Posterior cingulate gyrus (tissue), 11 donors: ENCODE measurements at regions not wholly inside any gene's neighbourhood (a gene's known extent, or its start where the extent isn't known, plus 50 kb on each side); places are given as distances from the start of the nearest gene placed in this dataset.
"Not testable (repeated sequence)": the region's sequence is repeated elsewhere in the genome, so short reads cannot be mapped to it uniquely, and the experiment has no call there.

Experiments
- DNase-seq, 10 donors: peaks; one replicate each; pipeline versions ENCODE4 v3.0.0 to v3.0.0-alpha.2; 2020 to 2021; ENCODE audit warnings: mixed read lengths in 3 of 10
- intact Hi-C: fragments of 100-400 bp; cut with DNase I; formaldehyde crosslinking; loops from one replicate; pipeline ENCODE4 v1.15.1; 2023

DNA sequence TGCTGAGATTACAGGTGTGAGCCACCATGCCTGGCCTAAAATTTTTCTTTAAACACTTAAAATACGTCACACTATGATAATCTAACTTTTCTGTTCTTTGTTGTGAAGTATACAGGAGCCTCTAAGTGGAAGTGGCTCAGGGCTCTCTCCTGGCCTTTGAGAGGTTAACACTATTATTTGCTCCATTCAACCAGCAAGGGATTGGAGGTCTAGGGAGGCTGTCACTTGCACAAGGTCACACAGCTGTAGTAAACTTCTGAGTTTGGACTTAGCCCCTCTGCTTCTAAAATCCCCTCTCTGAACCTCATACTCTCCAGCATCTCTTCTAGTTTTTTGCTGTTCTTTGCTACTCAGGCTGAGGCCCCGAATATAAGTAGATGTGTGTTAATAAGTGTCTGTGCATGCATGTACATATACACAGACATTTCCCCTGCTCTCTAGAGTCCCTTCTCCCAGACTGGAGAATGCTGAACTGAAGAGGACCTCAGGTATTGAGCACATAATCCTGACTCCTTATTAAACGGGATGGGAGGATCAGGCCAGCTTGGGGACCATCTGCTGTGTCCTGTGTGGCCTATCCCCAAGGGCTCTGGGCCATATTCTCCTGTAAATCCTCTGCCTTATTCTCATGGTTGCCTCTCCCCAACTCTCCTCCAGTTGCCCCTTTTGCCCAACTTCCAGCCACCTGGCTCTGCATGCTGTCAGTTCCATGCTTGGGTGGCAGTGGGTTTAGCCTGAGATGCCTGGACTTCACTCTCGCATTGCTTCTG is 87.0 kb upstream of the SPRY4 start:
- no peak for DNase-seq
- intact Hi-C loops, result no loop called here

DNA sequence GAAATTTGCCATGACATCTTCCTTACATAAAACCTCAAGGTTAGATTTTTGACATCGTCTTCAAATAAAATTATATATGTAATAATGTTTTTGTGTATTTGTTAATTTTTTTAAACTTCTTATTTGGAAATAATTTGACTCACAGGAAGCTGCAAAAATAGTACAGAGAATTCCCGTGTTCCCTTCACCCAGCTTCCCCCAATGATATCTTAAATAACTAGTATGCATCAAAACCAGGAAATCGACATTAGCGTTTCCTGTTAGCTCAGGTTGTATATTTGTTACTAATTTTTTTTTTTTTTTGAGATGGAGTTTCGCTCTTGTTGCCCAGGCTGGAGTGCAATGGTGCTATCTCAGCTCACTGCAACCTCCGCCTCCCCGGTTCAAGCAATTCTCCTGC is 86.3 kb upstream of the SPRY4 start:
- DNase-seq, result no peak
- intact Hi-C loops, result no loop called here

DNA sequence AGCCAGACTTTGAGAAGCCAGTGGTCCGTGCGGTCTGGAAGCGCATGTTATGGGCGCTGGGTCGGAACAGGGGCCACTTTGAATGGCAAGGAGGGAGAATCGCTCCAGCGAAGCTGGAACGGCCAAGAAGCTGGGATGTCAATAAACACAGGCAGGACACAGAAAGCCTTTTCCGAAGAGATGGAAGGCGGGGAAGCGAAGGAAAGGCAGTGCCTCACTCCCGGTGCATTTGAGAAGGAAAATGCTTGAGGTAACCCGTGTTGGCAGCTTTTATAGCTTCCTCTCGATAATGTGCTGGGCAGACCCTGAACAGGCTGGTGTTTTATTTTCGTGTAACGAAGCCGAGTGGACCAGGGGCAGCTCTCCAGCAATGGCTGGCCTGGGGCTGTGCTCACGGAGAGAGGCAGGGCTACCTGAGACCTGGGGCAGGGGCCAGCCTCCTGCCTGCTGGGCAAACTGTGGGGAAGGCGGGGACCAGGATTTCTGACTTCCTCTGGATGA is 84.2 kb upstream of the SPRY4 start:
- intact Hi-C loops, result no loop called here

DNA sequence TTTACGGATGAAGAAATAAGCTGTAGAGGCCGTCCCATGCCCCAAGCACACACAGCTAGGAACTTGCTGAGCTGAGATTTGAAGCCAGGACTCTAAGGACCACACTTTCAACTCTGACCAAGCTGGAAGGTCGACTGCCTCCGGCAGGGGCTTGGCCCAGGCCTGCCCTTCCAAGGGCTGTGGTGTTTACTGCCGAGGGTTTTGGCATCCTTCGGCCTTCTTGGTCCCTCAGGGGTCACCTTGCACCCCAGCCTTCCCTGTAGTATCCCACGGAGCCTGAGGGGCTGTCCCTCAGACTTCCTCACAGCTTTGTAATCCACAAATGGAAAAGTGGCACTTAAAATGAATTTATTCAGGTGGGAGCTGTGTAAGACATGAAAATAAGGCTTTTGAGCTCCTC is 83.7 kb upstream of the SPRY4 start:
- no peak for DNase-seq
- intact Hi-C loops, result no loop called here

More for the DNA sequence above, 84.2 kb upstream of the SPRY4 start:
- DNase-seq, result no peak

DNA sequence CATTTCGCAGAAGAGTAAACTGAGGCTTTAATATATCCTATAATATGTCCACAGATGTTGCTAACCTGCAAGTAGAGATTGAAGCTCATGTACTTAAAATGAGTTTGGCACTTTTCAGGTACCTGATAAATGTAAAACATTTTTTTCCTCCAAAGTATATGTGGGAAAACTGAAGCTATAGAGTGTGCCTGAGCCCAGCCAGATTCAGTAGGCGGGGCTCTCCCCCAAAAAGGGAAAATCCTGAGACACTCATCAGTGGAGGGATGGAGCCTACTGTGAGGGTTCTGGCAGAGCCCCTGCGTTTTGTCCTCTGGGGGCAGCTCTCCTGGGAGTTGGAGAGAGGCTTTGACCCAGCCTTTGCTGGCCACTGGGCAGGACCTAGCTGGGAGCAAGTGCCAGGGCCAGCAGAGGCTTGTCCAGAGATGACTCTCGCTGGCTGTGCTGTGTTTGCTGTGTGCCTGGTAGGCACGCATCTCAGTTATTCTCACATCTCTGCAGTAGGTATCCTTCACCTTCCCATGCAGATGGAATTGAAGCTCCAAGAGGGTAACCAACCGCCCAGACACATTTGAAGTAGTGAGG is 81.1 kb upstream of the SPRY4 start:
- DNase-seq, result no peak
- intact Hi-C loops, result no loop called here

DNA sequence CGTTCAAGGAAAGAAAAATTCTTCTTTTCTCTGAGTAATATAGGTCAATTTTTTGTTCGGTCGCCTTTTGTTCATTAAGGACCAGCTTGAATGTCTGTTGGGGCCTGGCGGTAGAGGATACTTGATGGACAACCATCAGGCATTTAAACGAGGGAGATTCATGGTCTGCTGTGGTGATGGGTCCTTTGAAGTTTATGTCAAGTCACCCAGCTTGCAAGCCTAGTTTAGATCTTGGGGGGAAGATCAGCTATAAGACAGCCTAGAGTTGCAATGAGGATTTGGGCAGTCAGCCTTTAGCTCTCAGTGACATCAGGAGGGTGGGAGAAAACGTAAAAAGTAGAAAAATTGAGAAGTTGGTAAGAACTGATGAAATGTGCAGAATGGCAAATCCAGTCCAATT is 80.2 kb upstream of the SPRY4 start:
- no peak for DNase-seq
- intact Hi-C loops, result no loop called here

DNA sequence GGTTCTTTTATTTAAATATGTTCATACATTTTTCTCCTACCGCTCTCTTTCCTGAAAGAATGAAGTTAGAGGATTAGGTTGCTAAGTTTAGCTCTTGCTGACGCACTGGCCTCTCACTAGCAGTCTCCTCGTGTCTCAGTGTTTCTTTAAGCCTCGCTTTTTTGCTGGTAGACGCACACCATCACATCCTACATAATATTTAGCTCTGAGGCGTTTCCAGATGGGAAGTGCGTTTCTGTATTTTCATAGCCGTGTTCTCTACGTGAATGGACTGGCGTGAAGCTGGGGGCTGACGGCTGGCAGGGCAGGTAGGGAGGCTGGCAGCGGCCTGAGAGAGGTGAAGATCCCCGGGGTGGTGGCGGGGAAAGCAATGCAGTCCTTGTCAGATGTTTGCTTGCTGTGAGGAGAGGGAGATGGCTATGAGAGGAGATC is 79.2 kb upstream of the SPRY4 start:
- intact Hi-C loops, result no loop called here
- peak in 1 of 10 donors; percentile 71 for DNase-seq

DNA sequence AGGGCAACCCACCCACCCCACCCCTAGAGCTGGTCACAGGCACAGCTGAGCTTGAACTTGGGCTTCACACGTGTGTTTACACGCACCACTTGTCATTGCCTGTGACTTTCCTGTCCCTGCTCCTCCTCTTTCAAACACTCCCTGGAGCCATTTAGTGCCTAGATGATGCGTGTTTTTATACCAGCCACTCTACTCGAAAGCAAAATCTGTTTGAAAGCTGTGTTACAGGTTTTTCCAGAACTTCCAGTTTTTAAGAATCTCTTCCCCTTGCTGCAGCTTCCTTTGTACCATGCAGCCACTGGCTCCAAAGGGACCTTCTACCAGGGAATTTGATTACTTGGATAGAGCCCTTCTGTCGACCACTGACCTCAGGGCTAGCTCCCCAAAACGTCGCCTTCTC is 78.8 kb upstream of the SPRY4 start:
- no peak for DNase-seq
- intact Hi-C loops, result no loop called here

DNA sequence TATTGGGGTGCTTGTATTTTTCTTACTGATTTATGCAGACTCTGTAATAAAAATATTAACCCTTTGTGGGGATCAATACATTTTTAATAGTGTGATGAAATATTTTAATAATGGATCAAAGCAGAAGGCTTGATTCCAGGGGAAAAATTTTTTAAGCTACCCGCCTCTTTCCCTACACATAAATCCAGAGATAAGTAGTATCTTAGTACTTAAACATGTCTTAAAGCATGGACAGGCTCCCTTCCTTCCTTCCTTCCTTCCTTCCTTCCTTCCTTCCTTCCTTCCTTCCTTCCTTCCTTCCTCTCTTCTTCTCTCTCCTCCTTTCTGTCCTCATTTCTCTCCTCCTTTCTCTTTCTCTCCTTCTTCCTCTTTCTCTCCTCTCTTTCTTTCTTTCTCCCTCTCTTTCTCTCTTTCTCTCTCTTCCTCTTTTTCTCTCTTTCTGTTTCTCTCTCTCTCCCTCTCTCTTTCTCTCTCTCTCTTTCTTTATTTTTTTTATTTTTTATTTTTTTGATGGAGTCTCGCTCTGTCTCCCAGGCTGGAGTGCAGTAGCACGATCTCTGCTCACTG is 78.0 kb upstream of the SPRY4 start:
- DNase-seq, result no peak
- intact Hi-C loops, result no loop called here

DNA sequence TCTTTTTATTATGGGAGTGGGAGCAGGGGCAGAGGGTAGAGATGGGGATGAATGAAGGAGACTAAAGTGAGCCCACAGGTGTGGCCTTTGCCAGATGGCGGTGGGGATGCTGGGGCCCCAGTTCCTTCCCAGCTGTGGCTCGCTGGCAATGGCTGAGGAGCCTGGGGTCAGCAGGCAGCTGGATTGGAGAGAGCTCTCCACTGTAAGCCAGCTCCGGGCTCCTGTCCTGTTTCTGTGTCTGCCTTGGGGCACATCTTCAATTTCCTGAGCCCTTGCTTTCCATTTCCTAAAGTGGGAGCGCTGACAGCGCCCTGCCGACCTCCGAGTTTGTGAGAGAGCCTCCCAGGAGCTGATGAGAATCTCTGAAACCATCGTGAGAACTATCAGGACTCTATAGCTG is 75.6 kb upstream of the SPRY4 start:
- no peak for DNase-seq
- intact Hi-C loops, result no loop called here

DNA sequence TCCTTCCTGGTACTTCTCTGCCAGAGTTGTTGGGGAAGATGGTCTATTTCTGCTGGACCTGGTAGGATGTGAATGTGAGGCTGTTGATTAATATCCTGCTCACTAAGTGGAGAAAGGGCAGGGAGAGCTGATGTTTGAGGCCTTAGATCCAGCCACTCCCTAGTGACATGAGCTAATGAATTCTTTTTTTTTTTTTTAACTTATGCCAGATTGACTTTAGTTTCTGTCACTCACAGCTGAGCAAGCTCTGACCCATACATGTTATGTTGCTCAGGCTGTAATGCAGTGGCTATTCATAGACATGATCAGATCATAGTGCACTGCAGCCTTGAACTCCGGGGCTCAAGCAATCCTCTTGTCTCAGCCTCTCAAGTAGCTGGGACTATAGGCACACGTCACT is 75.1 kb upstream of the SPRY4 start:
- DNase-seq, result no peak
- intact Hi-C loops, result no loop called here

DNA sequence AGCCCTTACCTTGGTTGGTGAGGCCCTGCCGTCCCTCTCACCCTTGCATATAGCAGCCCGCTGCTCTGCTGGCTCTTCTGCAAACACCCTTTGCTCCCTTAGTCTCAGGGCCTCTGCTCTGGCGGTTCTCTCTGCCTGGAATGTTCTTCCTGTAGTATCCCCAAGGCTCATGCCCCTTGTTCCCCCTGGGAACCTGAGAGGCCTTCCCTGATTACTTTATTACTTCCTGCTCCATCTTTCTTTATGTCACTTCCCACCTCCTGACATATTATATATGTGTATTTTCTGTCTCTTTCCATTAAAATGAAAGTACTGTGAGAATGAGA is 73.9 kb upstream of the SPRY4 start:
- intact Hi-C loops, result no loop called here
- no peak for DNase-seq

DNA sequence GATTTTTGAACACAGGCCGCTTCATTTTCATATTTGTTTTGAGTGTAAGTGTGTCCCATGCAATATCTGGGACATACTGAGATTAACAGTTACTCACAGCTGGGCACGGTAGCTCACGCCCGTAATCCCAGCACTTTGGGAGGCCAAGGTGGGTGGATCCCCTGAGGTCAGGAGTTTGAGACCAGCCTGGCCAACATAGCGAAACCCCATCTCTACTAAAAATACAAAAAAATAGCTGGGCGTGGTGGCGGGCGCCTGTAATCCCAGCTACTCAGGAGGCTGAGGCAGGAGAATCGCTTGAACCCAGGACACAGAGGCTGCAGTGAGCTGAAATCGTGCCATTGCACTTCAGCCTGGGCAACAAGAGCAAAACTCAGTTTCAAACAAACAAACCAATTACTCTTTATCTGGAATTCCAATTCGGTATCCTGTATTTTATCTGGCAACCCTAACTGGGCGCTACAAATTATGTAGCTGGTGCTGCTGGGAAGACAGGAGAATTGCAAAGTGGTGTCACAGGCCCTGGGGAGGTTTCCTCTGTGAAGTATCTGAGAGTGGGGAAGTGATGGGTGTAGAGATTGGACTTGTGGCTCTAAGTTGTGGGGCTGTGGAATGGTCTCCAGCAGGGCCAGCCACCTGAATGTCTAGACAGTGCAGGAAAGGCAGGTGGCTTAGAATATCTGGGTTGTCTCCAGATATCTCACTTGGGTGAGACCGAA is 73.3 kb upstream of the SPRY4 start:
- intact Hi-C loops, result not testable (repeated sequence)

DNA sequence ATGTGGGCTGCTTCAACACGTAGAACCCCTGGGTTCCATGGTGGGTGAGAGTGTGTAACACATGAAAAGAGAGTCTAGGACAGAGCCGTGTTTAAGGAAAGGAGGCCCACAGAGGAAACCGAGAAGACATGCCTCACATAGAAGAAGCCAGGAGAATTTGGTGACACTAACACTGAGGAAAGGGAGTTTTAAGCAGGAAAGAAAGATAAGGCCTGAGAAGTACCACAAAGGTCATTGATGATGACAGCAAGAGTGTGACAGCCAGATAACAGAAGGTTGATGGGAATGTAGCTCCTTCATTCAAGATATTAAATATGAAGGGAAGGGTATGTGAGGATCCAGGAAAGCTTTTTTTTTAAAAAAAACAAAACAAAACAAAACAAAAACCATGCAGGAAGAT is 72.4 kb upstream of the SPRY4 start:
- intact Hi-C loops, result no loop called here

More for the DNA sequence above, 73.3 kb upstream of the SPRY4 start:
- not testable (repeated sequence) for DNase-seq

DNA sequence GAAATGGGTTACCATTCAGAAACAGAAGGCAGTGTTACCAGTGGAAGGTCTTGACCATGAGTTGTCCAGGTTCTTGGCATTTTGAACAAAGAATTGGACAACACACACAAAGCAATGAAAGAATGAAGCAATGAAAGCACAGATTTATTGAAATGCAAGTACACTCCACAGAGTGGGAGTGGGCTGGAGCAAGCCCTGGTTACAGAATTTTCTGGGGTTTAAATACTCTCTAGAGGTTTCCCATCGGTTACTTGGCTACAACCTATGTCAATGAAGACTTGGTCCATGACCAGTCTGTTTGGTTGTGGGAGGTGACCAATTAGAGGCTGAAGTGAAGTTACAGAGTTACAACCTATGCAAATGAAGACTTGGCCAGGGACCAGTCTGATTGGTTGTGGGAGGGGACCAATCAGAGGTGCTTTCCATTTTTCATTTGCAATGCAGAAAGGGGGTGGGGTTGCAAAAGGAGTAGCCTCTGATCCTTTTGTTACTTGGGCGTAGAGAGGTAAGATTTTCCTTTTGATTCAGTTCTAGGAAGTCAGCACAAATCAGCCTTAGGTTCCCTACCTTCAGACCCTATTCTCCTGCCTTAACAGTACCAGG is 71.7 kb upstream of the SPRY4 start:
- intact Hi-C loops, result no loop called here
- no peak for DNase-seq

More for the DNA sequence above, 72.4 kb upstream of the SPRY4 start:
- DNase-seq, result no peak

DNA sequence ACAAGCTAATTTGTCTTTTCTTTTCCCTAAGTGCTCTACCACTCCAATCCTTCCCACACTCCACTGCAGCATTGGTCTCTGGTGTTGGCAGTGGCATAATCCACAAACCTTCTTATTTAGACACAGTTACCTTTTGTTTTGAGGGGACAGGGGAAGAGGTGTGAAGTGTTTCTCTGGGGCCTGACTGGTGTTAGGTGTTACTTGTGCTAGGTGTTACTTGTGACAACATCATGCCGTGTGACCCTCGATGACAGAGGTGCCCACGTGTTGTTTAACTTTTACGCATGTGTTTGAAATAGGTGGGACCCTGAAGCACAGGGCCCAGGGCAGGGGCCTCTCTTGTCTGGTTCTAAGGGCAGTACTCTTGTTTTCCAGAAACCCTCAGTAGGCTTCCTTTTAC is 70.5 kb upstream of the SPRY4 start:
- no peak for DNase-seq
- intact Hi-C loops, result no loop called here

DNA sequence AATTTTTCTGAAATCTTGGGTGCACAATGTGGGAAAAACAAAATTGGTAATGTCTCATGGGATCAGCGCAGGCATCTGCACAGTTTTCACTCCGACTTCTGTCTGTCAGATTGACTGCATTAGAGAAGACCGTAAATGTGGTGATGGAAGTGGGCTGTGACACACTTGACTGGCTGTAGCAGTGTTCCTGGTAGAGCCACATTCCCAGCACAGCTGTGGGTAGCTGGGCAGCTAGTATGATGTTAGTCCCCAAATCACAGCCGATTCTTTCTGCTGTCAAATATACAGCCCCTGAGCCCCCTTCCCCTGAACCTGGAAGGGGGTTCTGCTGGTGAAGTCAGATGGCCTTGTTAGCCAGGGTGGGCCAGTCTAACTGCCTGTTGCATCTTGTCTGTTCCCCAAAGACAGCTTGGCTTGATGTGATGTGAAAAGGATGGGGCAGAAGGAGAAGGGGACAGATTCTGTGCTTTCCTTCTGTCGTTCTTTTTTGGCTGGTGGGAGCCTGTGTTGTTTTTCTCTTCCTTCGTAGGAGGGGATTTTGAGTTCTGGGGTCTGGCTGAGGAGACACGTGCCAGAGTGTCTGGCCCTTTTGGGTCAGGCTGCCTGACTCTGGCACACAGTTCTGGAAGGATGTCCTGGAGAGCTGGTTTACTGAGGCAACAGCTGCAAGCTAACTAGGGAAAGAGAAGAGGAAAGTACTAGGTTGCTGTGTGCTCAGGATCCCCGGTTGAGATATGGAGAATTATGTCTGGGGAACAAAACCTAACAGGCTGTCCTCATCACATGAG is 66.4 kb upstream of the SPRY4 start:
- DNase-seq, result no peak
- intact Hi-C loops, result no loop called here

DNA sequence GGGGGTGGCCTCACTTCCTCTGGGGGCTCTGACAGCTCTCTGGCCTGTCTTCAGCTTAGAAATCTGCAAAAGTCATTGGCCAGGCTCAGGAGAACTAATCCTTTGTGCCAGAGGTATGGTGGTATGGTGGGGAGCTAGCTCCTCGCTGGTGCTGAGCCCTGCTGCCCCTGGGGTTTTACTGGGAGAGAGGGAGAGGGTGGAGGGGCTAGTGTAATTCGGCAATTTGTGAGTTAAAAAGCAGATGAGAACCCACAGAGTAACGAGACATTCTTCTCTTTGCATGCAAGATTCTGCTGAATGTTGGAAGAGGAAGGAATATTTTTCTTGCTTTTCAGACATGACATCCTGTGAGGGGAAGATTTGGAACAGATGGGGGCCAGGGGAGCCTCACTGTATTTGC is 65.5 kb upstream of the SPRY4 start:
- no peak for DNase-seq
- intact Hi-C loops, result no loop called here

DNA sequence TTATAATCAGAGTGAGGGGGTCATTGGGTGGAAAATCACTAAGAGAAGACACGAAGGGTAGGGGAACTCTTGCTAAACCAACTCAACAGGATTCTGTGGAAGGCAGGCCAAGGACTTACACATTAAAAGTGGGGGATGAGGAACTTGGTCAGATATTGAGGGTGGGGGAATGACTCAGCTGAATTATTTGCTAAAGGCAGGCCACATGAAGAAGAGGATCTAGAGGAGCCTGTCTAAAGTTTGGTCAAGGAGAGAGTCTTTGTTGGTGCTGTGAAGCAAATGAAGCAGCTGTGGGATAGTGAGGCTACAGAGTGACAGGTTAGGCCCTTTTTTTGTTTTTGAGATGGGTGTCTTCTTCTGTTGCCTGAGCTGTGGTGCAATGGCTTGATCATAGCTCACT is 63.9 kb upstream of the SPRY4 start:
- intact Hi-C loops, result no loop called here
- DNase-seq, result no peak

DNA sequence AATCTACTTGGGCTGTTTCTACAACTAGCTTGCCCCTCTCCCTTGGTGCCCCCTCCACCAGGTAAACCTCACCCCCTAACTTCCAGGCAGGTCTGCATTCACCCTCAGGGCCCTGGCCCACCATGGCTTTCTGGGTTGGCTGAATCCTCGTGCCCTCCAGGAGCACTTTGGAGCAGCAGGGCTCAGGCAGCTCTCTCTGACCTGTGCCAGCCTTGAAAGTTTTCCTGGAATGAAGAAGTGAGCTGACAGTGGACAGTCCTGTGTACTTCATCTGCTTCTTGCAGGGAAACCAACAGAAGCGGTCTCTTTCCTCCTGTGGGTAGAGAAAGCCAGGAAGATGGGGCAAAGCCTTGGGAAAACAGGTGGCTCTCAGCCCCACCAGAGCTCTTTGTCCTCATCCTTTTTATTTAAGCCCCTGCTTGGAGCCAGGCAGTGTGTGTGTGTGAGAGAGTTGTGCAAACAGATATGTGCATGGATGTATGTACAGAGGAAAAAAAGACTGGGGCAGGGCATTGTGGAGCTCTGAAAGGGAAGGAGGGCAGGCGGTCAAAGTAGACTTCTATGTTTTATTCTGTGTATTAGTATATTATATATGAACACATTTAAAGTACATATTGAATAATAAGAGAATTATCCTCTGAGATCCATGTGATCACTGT is 62.3 kb upstream of the SPRY4 start:
- DNase-seq, result no peak
- intact Hi-C loops, result no loop called here
